Mesenchymal stem cell (in vitro differentiated cells and primary cell): ENCODE measurements at regions not wholly inside any gene's neighbourhood (a gene's known extent, or its start where the extent isn't known, plus 50 kb on each side); places are given as distances from the start of the nearest gene placed in this dataset.
"Not testable (repeated sequence)": the region's sequence is repeated elsewhere in the genome, so short reads cannot be mapped to it uniquely, and the experiment has no call there.

Experiments used
- DNase-seq: peaks from one replicate; pipeline ENCODE4 v3.0.0-alpha.2; 2013
- H2AFZ ChIP-seq: one replicate; pipeline ENCODE4 v1.6.1; 2013; ENCODE audit warnings: low read depth, mild to moderate bottlenecking, control low read depth, inconsistent platforms, low read length, moderate library complexity
- H2AK5ac ChIP-seq: 2 replicates; pipeline ENCODE4 v1.6.1; 2013; ENCODE audit warnings: low read length, moderate library complexity, mild to moderate bottlenecking, inconsistent platforms; ENCODE audit not compliant: severe bottlenecking
- H2BK120ac ChIP-seq: one replicate; pipeline ENCODE4 v1.6.1; 2013; ENCODE audit warnings: low read depth, mild to moderate bottlenecking, inconsistent platforms, low read length, moderate library complexity
- H2BK12ac ChIP-seq, 2 experiments: one replicate each; pipeline ENCODE4 v1.6.1; 2013; ENCODE audit warnings: inconsistent platforms in 2 of 2, low read length in 2 of 2, mild to moderate bottlenecking in 2 of 2, moderate library complexity in 2 of 2, control low read depth in 1 of 2
- H2BK15ac ChIP-seq: one replicate; pipeline ENCODE4 v1.6.1; 2013; ENCODE audit warnings: mild to moderate bottlenecking, low read depth, inconsistent platforms; ENCODE audit not compliant: poor library complexity, severe bottlenecking
- H2BK5ac ChIP-seq: 2 replicates; pipeline ENCODE4 v1.6.1; 2013; ENCODE audit warnings: low read depth, mild to moderate bottlenecking, low read length, control low read depth, inconsistent platforms; ENCODE audit not compliant: poor library complexity, severe bottlenecking
- H3K14ac ChIP-seq, 2 experiments: one replicate each; pipeline ENCODE4 v1.6.1; 2013; ENCODE audit warnings: inconsistent platforms in 2 of 2, low read length in 2 of 2, control low read depth in 1 of 2, mild to moderate bottlenecking in 1 of 2, moderate library complexity in 1 of 2
- H3K18ac ChIP-seq, 2 experiments: one replicate each; pipeline ENCODE4 v1.6.1; 2013; ENCODE audit warnings: inconsistent platforms in 2 of 2, low read length in 2 of 2, control low read depth in 1 of 2, low read depth in 1 of 2, mild to moderate bottlenecking in 1 of 2
- H3K23ac ChIP-seq, 2 experiments: one replicate each; pipeline ENCODE4 v1.6.1; 2013; ENCODE audit warnings: inconsistent platforms in 2 of 2, low read length in 2 of 2, mild to moderate bottlenecking in 2 of 2, moderate library complexity in 2 of 2, control low read depth in 1 of 2
- H3K27ac ChIP-seq: 2 replicates; pipeline ENCODE4 v1.5.1; 2013; ENCODE audit warnings: mild to moderate bottlenecking, moderate library complexity, low read length, control low read depth, inconsistent platforms; ENCODE audit not compliant: poor library complexity, severe bottlenecking
- H3K27me3 ChIP-seq, 2 experiments: 2 replicates each; pipeline versions ENCODE4 v1.6.1 to v1.7.0; 2013; ENCODE audit warnings: low read length in 2 of 2, mild to moderate bottlenecking in 2 of 2, moderate library complexity in 2 of 2, control low read depth in 1 of 2, inconsistent platforms in 1 of 2; ENCODE audit not compliant: control insufficient read depth in 1 of 2, insufficient read depth in 1 of 2
- H3K36me3 ChIP-seq, 2 experiments: 2 replicates each; pipeline versions ENCODE4 v1.6.1 to v1.7.0; 2013; ENCODE audit warnings: low read length in 2 of 2, control low read depth in 1 of 2, inconsistent platforms in 1 of 2, low read depth in 1 of 2, mild to moderate bottlenecking in 1 of 2; ENCODE audit not compliant: insufficient read depth in 2 of 2, control insufficient read depth in 1 of 2
- H3K4ac ChIP-seq, 2 experiments: one replicate each; pipeline ENCODE4 v1.6.1; 2013; ENCODE audit warnings: inconsistent platforms in 2 of 2, low read length in 2 of 2, mild to moderate bottlenecking in 2 of 2, moderate library complexity in 2 of 2, control low read depth in 1 of 2, low read depth in 1 of 2
- H3K4me1 ChIP-seq: 2 replicates; pipeline ENCODE4 v1.6.1; 2013; ENCODE audit warnings: low read depth, low read length, control low read depth; ENCODE audit not compliant: control insufficient read depth, insufficient read depth
- H3K4me2 ChIP-seq: 2 replicates; pipeline ENCODE4 v1.6.1; 2013; ENCODE audit warnings: low read length, mild to moderate bottlenecking, inconsistent platforms; ENCODE audit not compliant: poor library complexity, severe bottlenecking
- H3K4me3 ChIP-seq, 2 experiments: 2 replicates each; pipeline versions ENCODE4 v1.5.1 to v1.7.0; 2013; ENCODE audit warnings: low read length in 2 of 2, mild to moderate bottlenecking in 2 of 2, control low read depth in 1 of 2, low read depth in 1 of 2; ENCODE audit not compliant: insufficient read depth in 1 of 2
- H3K79me1 ChIP-seq: replicated peaks from 2 replicates; pipeline ENCODE4 v1.6.1; 2013; ENCODE audit warnings: mild to moderate bottlenecking, control low read depth, low read length, inconsistent platforms; ENCODE audit not compliant: poor library complexity, severe bottlenecking
- H3K9ac ChIP-seq: 2 replicates; pipeline ENCODE4 v1.7.0; 2013; ENCODE audit warnings: mild to moderate bottlenecking, low read length, moderate library complexity
- H3K9me3 ChIP-seq: 2 replicates; pipeline ENCODE4 v1.7.0; 2013; ENCODE audit warnings: mild to moderate bottlenecking, low read length; ENCODE audit not compliant: control insufficient read depth
- H4K8ac ChIP-seq: one replicate; pipeline ENCODE4 v1.6.1; 2013; ENCODE audit warnings: inconsistent platforms, mild to moderate bottlenecking, low read length, moderate library complexity
- H4K91ac ChIP-seq: one replicate; pipeline ENCODE4 v1.6.1; 2013; ENCODE audit warnings: mild to moderate bottlenecking, low read length, inconsistent platforms
- WGBS: methylation state at CpG from one replicate; pipeline ENCODE4 v1.1.7; 2013; ENCODE audit warnings: mixed read lengths; 5-methylcytosine and 5-hydroxymethylcytosine counted together

DNA sequence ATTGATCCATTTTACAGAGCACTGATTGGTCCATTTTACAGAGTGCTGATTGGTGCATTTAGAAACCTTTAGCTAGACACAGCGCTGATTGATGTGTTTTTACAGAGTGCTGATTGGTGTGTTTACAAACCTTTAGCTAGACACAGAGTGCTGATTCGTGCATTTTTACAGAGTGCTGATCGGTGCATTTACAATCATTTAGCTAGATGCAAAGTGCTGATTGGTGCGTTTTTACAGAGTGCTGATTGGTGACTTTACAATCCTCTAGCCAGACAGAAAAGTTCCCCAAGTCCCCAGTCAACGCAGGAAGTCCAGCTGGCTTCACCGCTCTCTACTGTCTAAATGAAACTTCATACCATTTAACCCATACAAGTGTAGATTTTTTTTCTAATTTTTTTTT, 228.5 kb upstream of the FIGN start:
- H3K4me1 ChIP-seq, DNase-seq, H3K23ac ChIP-seq, H2BK15ac ChIP-seq, H3K18ac ChIP-seq, H2AFZ ChIP-seq, H3K14ac ChIP-seq, H2BK5ac ChIP-seq, H2BK120ac ChIP-seq, H3K27me3 ChIP-seq, H3K4me2 ChIP-seq, H3K4me3 ChIP-seq, H3K27ac ChIP-seq, H2BK12ac ChIP-seq, H3K9ac ChIP-seq, H3K9me3 ChIP-seq, H3K36me3 ChIP-seq, H3K79me1 ChIP-seq, H4K91ac ChIP-seq, H2AK5ac ChIP-seq, H3K4ac ChIP-seq, H4K8ac ChIP-seq: not testable (repeated sequence)
- WGBS: 86% methylated on average over 4 of the region's 6 CpGs

DNA sequence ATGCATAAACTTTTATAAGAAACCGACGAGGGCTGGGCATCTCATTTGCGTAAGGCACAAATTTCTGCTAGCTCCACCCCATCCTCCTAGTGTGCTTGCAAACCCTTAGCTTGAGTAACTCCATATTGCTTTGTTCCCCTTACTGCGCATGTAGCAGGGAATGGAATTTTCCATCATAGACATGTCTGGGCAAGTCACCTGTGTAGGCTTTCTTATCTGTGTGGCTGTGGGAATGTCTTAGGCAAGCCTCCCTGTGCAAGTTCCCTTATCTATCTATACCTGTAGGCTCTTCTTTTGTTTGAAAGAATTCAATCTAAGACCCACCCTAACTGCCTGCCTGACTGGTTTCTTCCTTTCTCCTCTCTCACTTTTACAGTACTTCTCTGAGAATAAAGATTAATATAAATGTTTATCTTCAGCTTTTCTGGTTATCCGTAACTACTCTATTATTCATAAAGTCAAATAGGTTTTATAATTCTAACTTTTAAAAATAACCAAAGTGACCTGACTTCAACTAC, 217.6 kb upstream of the FIGN start:
- Histone ChIP-seq H2AK5ac (no peak overlapping the region), H3K23ac (no peak overlapping the region), H2BK5ac (no peak overlapping the region), H2AFZ (no peak overlapping the region), H3K9ac (no peak overlapping the region), H3K4me2 (no peak overlapping the region), H4K91ac (no peak overlapping the region), H3K9me3 (peaks cover 6% of the 10 kb centered on the region), H3K36me3 (no peaks in the 10 kb centered on the region), H3K27ac (no peak overlapping the region), H3K18ac (no peak overlapping the region), H2BK12ac (no peak overlapping the region), H2BK15ac (no peak overlapping the region), H3K4me3 (no peak overlapping the region), H4K8ac (no peak overlapping the region), H2BK120ac (no peak overlapping the region), H3K14ac (no peak overlapping the region), H3K4me1 (no peaks in the 10 kb centered on the region), H3K27me3 (no peaks in the 10 kb centered on the region), H3K4ac (no peak overlapping the region), H3K79me1 (no peaks in the 10 kb centered on the region)
- DNase-seq: no peak
- 97% methylated on average over 4 of the region's 5 CpGs for WGBS

DNA sequence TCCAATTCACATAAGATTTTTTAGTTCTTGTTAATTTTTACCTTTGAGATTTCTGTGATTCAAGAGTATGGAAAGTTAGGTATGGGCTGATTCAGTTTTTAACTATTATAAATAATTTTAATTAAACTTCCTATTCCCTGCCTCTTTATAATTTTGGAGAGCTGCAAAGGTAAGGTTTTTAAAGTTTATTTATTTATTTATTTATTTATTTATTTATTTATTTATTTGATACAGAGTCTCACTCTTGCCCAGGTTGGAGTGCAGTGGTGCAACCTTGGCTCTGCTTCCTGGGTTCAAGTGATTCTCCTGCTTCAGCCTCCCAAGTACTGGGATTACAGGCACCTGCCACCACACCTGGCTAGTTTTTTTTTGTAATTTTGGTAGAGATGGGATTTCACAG, 215.5 kb upstream of the FIGN start:
- H2BK12ac ChIP-seq: no peak overlapping the region
- DNase-seq: no peak
- no peaks in the 10 kb centered on the region for H3K79me1 ChIP-seq
- no peak overlapping the region for H3K4me2 ChIP-seq
- H3K9me3 ChIP-seq: peaks cover 6% of the 10 kb centered on the region
- H3K9ac ChIP-seq: no peak overlapping the region
- H2AFZ ChIP-seq: no peak overlapping the region
- no peak overlapping the region for H4K8ac ChIP-seq
- no peaks in the 10 kb centered on the region for H3K4me1 ChIP-seq
- no peak overlapping the region for H4K91ac ChIP-seq
- H3K27me3 ChIP-seq: no peaks in the 10 kb centered on the region
- H2AK5ac ChIP-seq: no peak overlapping the region
- H2BK5ac ChIP-seq: no peak overlapping the region
- no peak overlapping the region for H3K4me3 ChIP-seq
- no peak overlapping the region for H3K18ac ChIP-seq
- H3K14ac ChIP-seq: no peak overlapping the region
- H3K36me3 ChIP-seq: no peaks in the 10 kb centered on the region
- no peak overlapping the region for H3K27ac ChIP-seq
- no peak overlapping the region for H2BK120ac ChIP-seq
- H2BK15ac ChIP-seq: no peak overlapping the region
- no peak overlapping the region for H3K4ac ChIP-seq
- no peak overlapping the region for H3K23ac ChIP-seq

DNA sequence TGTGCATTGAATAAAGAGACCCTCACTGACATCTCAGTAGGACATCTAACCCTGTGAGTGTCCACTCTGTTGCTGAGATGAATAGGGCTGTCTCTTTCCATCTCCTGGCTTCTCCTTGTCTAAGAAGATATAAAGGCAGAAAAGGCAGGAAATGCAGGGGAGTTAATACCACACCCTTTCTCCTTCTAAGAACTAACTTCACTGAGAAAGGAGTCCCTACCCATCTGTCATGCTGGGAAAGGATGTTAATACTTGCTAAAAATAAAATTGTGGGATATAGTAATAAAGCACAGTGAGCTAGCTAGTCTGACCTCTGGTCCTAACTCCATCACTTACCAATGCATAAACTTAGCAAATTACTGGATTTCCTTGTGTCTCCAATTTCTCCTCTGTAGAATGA, 213.9 kb upstream of the FIGN start:
- H3K27me3 ChIP-seq: no peaks in the 10 kb centered on the region
- H2AFZ ChIP-seq: no peak overlapping the region
- H3K4ac ChIP-seq: no peak overlapping the region
- H4K8ac ChIP-seq: no peak overlapping the region
- no peak overlapping the region for H3K4me2 ChIP-seq
- H3K27ac ChIP-seq: no peak overlapping the region
- no peak overlapping the region for H4K91ac ChIP-seq
- H2BK12ac ChIP-seq: no peak overlapping the region
- no peaks in the 10 kb centered on the region for H3K4me1 ChIP-seq
- peaks cover 6% of the 10 kb centered on the region for H3K9me3 ChIP-seq
- no peak for DNase-seq
- H2BK5ac ChIP-seq: no peak overlapping the region
- H3K18ac ChIP-seq: no peak overlapping the region
- no peak overlapping the region for H3K4me3 ChIP-seq
- H3K79me1 ChIP-seq: no peaks in the 10 kb centered on the region
- no peak overlapping the region for H3K14ac ChIP-seq
- no peaks in the 10 kb centered on the region for H3K36me3 ChIP-seq
- H2BK15ac ChIP-seq: no peak overlapping the region
- no peak overlapping the region for H3K23ac ChIP-seq
- H2AK5ac ChIP-seq: no peak overlapping the region
- H2BK120ac ChIP-seq: no peak overlapping the region
- no peak overlapping the region for H3K9ac ChIP-seq
